NCI-H526 (cell line): ENCODE measurements at regions not wholly inside any gene's neighbourhood (a gene's known extent, or its start where the extent isn't known, plus 50 kb on each side); places are given as distances from the start of the nearest gene placed in this dataset.
A peak's percentile ranks its signal among the peaks of the same experiment; 100 is the strongest.
"Not testable (repeated sequence)": the region's sequence is repeated elsewhere in the genome, so short reads cannot be mapped to it uniquely, and the experiment has no call there.

ENCODE experiments used
- DNase-seq, 2 experiments: peaks; one replicate each; lab custom pipeline; 2025; lab: John Stamatoyannopoulos, UW

DNA sequence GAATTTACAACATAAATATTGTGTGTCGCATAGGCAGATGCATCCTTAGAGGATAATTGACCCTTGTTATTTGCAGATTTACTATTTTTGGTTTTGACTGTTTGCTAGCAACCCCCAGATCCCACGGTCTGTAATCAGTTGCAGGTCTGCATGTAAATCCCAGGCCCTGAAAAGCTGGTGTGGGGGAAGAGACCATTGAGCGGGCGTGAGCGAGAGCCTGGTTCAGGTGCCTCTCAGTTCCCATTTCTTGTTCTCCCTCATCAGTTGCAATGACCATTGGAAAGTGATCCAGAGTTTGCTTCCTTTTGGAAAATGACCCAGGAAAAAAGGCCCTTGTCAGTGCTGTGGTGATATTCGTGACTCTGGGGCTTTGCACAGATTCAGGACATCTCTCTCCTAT lies 238.9 kb downstream of the UACA start:
- no peak for DNase-seq

DNA sequence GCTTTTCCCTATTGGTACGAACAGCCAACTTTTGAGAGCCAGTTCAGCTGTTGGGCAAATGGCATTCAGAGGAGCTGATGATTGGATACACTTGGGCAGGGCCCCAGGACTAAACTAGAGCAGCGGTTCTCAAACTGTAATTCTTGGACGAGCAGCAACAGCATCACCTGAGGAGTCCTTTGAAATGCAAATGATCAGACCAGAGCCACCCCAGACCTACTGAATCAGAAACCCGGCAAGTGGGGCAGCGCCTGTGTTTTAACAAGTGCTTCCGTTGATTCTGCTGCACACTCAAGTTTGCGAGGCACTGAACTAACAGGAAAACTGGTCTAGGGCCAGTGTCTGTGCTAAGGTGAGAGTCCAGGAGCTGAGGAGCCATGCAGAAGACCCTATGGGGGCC lies 239.7 kb downstream of the UACA start:
- DNase-seq, result no peak

DNA sequence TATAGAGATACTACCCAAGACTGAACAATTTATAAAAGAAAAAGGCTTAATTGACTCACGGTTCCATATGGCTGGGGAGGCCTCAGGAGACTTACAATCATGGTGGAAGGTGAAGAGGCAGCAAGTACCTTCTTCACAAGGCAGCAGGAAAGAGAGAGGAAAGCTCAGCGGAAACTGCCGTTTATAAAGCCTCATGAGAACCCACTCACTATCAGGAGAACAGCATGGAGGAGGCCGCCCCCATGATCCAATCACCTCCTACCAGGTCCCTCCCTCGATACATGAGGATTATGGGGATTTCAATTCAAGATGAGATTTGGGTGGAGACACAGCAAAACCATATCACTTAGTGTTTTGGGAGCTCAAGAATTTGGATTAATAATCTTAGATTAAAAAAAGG lies 240.2 kb downstream of the UACA start:
- DNase-seq, result no peak

DNA sequence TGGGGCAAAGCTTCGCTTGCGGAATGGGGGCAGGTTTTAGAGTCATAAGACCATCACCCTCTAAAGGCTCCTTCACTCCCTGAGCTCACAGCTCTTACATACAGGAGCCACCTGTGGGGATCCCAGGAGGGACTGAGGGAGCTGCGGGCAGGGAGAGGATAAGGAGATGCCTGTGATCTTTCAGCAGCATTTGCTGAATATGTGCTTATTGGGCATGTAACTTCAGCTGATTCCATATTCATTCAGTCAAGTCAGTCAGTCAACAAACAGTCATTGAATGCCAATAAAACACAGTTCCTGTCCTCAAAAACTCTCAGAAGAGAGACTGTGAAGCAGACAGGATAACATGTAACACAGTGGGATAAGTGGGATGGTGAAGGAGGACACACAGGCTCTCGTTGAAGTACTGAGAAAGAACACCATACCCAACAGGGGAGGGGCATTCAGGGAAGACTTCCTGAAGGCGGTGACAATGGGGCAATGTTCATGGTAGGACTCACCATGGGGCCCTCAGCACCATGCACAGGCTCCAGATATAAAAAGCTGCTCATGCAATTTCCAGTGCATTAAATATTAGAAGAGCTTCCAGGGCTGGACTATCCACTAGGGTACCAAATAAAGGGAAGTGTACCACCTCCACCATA lies 240.9 kb downstream of the UACA start:
- DNase-seq, result no peak

DNA sequence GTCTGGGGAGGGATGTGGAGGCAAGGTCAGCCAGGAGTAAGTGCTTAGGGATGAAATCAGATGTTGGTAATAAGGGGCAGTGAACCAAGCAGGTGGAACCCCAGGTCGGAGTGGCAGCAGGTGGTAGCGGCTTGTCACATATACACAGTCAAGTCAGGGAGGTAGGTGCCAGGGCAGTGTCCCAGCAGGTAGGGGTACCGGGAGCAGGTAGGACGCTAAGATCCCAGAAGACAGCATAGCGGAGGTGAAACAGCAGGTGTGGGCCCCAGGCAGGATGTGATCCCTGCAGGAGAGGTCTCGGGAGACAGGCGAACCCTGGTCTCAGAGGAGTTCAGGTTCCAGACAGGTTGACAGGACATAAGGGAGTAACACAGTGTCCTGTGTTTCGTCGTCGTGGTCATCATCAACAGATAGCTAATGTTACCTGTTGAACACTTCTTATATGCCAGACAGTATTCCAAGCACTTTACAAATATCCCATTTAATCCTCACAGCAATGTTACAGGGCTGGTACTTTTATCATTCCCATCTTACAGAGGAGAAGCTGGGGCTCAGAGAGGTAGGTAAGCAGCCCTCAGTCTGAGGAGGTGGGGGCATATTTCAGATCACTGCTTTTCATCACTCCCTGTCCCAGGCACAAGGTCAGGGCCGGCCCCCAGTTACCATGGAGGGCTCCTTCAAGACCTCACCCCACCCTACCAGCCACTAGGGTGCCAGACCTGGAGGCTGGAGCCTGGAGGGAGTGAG lies 241.6 kb downstream of the UACA start:
- no peak for DNase-seq

DNA sequence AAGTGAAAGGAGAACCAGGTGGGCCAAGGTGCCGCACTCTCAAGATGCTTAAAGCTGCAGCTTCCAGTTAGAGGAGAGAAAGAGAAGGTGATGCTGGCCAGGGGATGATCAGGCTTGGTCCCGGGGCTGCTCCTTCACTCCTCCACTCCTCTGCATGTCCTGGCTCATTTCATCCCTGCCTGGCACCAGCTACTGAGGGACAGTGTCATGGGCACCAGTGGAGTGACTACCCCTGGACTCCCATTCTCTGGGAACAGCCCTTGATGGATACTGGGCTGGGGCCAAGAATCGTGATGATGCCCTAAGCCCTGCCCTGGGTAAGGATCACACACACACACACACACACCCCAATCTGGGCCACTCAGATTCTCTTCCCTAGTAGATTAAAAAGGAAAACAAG lies 243.7 kb downstream of the UACA start:
- DNase-seq, result no peak

DNA sequence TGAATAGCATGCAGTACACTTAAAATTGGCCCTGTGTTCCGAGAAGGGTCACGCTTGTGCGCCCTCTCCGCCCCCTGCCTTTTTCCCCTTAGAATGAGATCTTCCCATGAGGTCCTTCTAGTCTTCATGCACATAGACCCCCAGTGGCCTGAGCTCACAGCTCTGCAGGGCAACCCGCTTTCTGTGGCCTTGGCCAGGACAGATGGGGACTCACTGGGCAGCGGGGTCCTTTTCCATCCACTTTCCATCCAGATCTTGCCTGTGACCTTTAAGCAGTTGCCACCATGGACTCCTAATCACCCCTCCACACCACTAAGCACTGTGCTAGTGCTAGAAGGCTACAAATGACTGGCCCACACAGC lies 244.4 kb downstream of the UACA start:
- DNase-seq, result no peak

DNA sequence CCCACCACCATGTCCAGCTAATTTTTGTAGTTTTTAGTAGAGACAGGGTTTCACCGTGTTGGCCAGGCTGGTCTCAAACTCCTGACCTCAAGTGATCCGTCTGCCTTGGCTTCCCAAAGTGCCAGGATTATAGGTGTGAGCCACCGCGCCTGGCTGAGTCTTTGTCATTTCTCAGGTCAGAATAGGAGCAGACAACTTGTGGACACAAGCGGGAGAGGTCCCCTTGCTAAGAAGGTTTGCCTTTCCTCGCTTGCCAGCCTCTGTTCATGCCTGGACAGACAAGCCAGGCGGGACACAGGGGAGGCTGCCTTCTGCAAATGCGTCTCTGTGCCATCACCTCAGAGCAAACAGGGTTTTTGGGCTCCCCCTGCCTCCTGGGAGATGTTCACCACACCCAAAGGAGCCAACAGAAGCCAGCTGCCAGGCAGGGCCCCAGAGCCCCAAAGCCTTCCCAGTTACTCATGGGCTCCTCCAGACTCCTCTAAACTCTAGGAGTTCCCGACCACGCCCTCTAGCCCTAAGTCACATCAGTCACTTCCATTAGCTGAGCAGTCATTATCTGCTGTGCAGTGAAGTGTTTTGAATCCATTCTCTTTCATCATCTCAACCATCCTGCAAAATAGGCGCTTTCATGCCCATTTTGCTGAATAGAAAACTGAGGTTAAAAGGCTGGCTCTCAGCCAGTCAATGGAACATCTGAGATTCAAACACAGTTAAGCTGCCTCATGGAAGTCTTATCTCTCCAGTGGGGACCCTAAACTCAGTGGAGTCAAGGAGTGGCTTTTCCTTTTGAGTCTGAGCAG lies 245.0 kb downstream of the UACA start:
- no peak for DNase-seq

DNA sequence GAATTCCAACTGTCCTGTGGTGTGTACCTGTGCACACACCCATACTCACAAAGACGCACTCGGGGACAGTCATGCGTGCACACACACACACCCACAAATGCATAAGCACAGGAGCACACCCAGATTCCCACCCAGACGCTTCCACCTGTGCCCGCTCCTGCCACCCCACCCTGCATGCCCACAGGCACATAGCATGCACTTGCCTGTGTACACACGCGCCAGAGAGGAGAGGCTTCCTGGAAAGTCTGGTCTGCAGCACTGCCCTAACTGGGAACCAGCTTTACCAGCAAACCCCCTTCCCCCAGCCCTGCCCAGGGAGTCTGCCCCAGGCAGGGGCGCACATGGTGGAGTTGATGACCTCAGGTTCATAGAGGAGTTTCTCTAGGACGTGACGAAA lies 246.2 kb downstream of the UACA start:
- no peak for DNase-seq

DNA sequence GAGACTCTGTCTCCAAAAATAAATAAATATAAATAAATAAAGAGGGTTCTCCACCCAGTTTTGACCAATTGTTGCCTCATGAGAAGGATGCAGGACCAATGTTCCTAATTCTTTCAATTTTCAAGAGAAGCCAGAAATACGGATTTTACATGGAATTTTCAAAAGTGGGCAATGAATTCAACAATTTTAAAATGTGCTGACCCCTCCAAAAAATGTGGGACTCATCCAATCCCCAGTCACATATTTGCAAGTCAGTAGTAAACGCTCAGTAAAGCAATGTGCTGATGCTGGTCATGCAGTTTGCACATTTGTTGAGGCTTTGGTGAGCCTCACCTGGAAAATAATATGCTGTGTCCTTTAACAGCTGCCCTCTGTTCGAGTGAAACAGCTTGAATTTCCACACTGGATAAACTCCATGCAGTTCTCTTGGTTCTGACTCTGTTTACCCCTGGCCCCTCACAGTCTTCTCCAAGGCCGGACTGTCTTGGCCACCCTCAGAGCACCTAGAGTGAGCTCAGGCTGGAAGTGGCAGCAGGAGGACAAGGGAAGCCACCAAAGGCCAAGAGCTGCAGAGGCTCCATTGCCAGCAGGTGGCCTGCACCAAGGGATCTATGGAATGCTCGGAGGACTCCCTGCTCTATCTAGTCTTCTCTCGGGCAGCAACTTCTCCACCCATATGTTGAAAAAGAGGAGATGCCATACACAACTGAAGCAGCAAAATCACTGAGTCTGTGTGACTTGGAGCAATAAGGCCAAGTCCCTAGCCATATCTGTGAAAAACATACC lies 246.8 kb downstream of the UACA start:
- DNase-seq, result peak in 1 of 2 experiments; percentile 15

DNA sequence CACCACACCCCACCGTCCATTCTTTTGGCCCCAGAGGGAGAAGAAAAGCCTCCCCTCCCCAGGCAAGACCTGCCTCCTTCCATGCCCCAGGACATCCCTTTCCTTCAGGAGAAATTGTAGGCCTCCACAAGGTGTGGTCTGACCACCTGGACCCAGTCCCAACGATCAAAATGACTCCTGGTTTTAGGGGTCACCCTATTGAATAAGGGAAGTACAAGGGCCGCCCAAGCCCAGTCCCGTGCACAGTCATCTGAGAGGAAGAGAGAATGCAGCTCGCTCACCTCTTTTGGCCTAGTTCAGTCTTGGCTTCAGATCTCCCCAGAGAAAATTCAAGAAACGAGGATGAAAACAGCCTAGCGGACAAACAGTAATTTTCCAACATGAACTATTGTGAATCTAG lies 249.1 kb downstream of the UACA start:
- no peak for DNase-seq

DNA sequence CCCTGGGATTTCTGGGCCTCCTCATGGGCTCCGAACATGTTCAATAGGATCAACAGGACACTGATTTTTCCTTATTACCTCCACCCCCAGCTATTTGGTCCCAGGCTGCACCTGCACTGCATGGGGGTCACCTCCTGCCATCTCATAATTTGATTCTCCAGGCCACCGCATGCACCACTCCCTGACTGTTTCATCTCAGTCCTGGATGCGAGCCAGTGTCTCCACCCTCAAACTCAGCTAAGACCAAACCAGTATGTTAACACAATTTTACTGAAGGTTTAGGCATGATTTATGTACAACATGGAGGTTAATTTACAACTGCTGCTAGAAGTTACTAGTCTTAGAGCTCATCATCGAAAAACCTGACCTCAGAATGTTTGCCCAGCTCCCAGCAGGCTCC lies 249.5 kb downstream of the UACA start:
- DNase-seq, result no peak

DNA sequence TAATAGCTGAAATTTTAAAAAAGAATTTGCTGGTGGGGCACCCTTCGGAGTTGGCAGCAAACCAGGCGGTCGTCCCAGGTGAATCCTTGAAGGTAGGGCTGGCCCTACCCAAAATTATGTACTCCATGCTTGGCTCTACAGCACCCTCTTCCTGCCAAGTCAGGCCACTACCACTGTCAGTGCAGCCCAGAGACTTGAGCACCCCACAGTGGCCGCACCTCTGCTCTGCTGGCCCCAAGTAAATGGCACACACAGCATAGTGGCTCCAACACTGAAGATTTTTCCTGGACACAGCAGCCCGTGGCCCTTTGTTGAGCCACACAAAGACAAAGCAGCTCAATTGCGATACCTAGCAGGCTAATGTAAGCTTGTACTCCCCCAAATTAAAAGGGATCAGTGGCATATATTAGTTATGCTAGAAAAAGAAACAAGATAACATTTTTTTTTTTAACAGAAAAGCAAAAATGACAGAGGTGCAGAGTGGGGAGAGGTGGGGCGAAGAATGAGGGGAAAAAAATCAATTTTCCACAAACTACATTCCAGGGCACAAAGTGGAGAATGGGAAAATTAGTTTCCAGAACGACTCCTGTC lies 250.5 kb downstream of the UACA start:
- peak; percentile 39 to 58 for DNase-seq

DNA sequence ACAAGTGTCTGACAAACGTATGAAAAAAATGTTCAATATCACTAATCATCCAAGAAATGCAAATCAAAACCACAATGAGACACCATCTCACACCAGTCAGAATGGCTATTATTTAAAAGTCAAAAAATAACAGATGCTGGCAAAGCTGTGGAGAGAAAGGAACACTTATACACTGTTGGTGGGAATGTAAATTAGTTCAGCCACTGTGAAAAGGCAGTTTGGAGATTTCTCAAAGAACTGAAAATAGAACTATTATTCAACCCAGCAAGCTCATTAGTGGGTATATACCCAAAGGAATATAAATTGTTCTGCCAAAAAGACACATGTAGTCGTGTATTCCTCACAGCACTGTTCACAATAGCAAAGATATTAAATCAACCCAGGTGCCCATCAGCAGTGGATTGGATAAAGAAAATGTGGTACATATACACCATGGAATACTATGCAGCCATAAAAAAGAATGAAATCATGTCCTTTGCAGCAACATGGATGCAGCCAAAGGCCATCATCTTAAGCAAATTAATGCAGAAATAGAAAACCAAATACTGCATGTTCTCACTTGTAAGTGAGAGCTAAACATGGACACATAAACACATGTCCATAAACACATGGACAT lies 251.3 kb downstream of the UACA start:
- DNase-seq, result not testable (repeated sequence)

DNA sequence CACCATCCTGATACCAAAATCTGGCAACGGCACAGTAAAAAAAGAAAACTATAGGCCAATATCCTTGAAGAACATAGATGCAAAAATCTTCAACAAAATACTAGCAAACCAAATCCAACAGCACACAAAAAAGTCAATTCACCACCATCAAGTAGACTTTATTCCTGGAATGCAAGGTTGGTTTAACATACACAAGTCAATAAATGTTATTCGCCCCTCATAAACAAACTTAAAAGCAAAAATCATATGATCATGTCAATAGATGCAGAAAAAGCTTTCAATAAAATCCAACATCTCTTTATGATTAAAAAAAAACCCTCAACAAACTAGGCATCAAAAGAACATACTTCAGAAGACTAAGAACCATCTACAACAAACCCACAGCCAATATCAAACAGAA lies 252.9 kb downstream of the UACA start:
- DNase-seq, result no peak

DNA sequence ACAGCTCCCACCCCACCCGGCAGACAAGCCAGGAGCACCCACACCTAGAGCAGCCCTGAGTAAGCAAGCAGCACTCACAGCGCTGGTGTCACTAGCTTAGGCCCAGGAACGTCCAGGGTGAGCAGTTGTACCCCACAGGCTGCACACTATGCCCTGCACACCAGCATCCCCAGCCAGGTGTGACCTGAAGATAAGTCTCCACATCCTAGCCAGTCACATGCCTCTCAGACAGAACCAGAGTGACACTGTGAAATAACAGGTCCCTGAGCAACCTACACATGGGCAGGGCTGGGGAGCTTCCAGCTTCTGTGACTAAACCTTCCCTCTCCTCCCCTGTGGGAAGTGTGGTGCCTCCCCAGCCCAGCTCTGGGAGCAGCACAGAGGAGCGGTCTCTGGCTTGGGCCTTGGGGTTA lies 253.6 kb downstream of the UACA start:
- no peak for DNase-seq

DNA sequence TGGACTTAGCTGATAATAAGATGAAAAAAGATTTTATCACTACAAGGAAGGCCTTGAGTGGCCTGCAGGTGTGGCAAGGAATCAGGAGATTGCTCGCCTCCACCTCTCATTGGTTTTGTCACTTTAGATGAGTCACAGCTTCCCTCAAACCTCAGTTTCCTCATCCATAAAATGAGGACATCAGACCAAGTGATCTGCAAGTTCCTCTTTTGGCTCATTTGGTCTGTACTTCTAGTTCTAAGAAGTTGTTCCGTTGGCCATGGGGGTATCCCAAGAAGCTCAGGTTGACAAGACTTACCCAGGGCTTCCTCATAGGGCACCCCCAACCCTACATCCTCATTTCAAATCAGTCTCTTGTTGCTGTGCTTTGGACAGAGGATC lies 254.1 kb downstream of the UACA start:
- DNase-seq, result no peak

DNA sequence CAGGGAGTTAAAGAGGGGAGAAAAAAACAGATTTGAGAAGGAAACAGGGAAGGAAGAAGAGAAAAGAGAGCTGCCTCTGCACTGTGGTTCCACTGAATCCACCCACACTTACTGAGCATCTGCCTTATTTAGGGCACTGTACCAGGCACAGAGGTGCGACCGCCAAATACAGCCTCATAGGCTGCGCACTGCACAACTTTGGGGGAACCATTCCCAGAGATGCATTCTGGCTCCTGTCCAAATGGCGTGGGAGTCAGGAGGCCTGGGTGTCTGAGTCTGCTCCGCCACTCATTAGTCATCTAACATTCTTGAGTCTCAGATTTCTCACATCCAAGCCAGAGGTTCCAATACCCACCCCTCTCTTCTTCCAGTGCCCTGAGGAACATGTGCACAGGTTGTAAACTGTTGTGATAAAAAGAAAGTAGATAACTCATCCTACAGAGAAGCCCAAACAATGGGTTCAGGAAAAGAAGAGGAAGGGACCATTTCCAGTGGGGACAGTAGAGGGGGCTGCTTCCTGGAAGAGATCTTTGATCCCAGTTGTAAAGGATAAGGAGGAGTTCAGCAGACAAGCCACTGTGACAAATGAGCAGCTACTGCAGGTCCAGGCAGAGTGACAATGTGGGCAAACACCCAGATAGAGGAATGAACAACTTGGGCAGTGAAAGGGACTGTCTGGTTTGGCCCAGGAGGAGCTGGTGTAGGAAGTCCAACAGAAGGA lies 254.6 kb downstream of the UACA start:
- no peak for DNase-seq

DNA sequence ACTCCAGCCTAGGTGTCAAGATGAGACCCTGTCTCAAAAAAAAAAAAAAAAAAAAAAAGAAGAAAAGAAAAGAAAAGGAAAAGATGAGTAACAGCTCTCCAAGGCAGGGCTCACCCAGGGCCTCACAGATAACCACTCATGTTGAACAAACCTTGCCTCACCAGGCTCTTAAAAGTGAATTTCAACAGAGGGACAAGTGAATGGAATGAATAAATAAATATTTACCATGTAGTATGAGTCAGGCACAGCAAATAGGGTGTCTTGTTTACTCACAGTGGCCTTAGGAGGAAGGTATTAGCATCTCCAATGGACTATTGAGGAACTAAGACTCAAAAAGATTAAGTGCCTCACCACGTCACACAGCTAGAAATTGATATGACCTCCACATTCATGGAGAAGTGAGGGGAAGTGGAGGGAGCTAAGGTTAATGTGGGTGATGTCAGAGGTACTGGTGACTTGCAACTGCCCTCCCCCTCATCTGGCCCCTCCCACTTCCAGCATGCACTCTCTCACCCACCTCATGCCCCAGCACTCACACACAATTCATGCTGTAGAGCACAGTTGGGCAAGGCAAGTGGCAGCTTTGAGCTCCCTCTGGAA lies 255.5 kb downstream of the UACA start:
- no peak for DNase-seq
